HEK293 (cell line): ENCODE measurements at regions not wholly inside any gene's neighbourhood (a gene's known extent, or its start where the extent isn't known, plus 50 kb on each side); places are given as distances from the start of the nearest gene placed in this dataset.

Experiments
- CTCF ChIA-PET: fragments of 350-600 bp; formaldehyde crosslinking; extraction: SDS; loops from one replicate; lab custom pipeline; 2021; ENCODE audit warnings: antibody characterized with exemption; lab: Yijun Ruan, JAX
- POLR2A ChIA-PET: fragments of 300-600 bp; formaldehyde crosslinking; extraction: SDS; loops from one replicate; lab custom pipeline; 2020; ENCODE audit warnings: antibody characterized with exemption, inconsistent platforms; lab: Yijun Ruan, JAX
- H3K27ac ChIP-seq: fragments of 200-500 bp; sonication (Bioruptor generic); 2 replicates; pipeline ENCODE4 v1.5.1; 2014; ENCODE audit warnings: low read depth, low read length, control low read depth, inconsistent platforms; ENCODE audit errors: extremely low read depth
- H3K36me3 ChIP-seq, 2 experiments: fragments of 200-500 bp in 1 of 2; sonication (Bioruptor generic) in 1 of 2; 1 replicate in 1 of 2; 2 replicates in 1 of 2; pipeline ENCODE4 v1.5.1; 2014 to 2017; ENCODE audit warnings: inconsistent platforms in 2 of 2, low read length in 2 of 2; ENCODE audit not compliant: control insufficient read depth in 2 of 2, insufficient read depth in 1 of 2
- H3K4me1 ChIP-seq: fragments of 200-500 bp; sonication (Bioruptor generic); 2 replicates; pipeline ENCODE4 v1.5.1; 2014; ENCODE audit warnings: mild to moderate bottlenecking, low read length, inconsistent platforms; ENCODE audit not compliant: control insufficient read depth, insufficient read depth
- H3K4me3 ChIP-seq: 2 replicates; pipeline ENCODE4 v1.5.1; 2011; ENCODE audit warnings: low read depth, mild to moderate bottlenecking, control low read depth, low read length, moderate library complexity
- H3K9me3 ChIP-seq: fragments of 200-500 bp; sonication (Bioruptor generic); 2 replicates; pipeline ENCODE4 v1.5.1; 2014; ENCODE audit warnings: low read depth, low read length, inconsistent platforms; ENCODE audit not compliant: control insufficient read depth, insufficient read depth
- BCL11A ChIP-seq: fragments of 450-650 bp; formaldehyde crosslinking; IDR thresholded peaks from 2 replicates; pipeline ENCODE4 v1.5.1; 2016; ENCODE audit warnings: low read depth, missing biosample characterization, missing genetic modification characterization
- GFI1B ChIP-seq: fragments of 450-650 bp; formaldehyde crosslinking; IDR thresholded peaks from 2 replicates; pipeline ENCODE4 v1.5.1; 2016; ENCODE audit warnings: missing biosample characterization, missing genetic modification characterization
- GLI2 ChIP-seq: fragments of 450-650 bp; formaldehyde crosslinking; IDR thresholded peaks from 2 replicates; pipeline ENCODE4; 2017; ENCODE audit warnings: missing biosample characterization, missing genetic modification characterization, low read depth, borderline replicate concordance
- KLF7 ChIP-seq: fragments of 450-650 bp; formaldehyde crosslinking; IDR thresholded peaks from 2 replicates; pipeline ENCODE4 v1.5.1; 2016; ENCODE audit warnings: missing biosample characterization, missing genetic modification characterization, borderline replicate concordance
- PRDM4 ChIP-seq: fragments of 450-650 bp; formaldehyde crosslinking; IDR thresholded peaks from 2 replicates; pipeline ENCODE4 v1.5.1; 2017; ENCODE audit warnings: missing biosample characterization, missing genetic modification characterization
- SCRT1 ChIP-seq: fragments of 450-650 bp; formaldehyde crosslinking; IDR thresholded peaks from 2 replicates; pipeline ENCODE4 v1.5.1; 2016; ENCODE audit warnings: missing biosample characterization, missing genetic modification characterization, borderline replicate concordance
- SCRT2 ChIP-seq: fragments of 450-650 bp; formaldehyde crosslinking; IDR thresholded peaks from 2 replicates; pipeline ENCODE4 v1.5.1; 2016; ENCODE audit warnings: missing biosample characterization, missing genetic modification characterization
- WT1 ChIP-seq: fragments of 450-650 bp; formaldehyde crosslinking; IDR thresholded peaks from 2 replicates; pipeline ENCODE4 v1.5.1; 2016; ENCODE audit warnings: missing biosample characterization, missing genetic modification characterization
- YY2 ChIP-seq: fragments of 450-650 bp; formaldehyde crosslinking; IDR thresholded peaks from 2 replicates; pipeline ENCODE4 v1.5.1; 2016; ENCODE audit warnings: missing biosample characterization, missing genetic modification characterization
- ZBTB26 ChIP-seq: fragments of 450-650 bp; formaldehyde crosslinking; optimal IDR thresholded peaks from 2 replicates; pipeline ENCODE3; 2016; ENCODE audit warnings: missing biosample characterization, mild to moderate bottlenecking, missing genetic modification characterization
- ZBTB48 ChIP-seq: fragments of 450-650 bp; formaldehyde crosslinking; IDR thresholded peaks from 2 replicates; pipeline ENCODE4 v1.5.1; 2016; ENCODE audit warnings: missing biosample characterization, missing genetic modification characterization
- ZBTB8A ChIP-seq: fragments of 450-650 bp; formaldehyde crosslinking; IDR thresholded peaks from 2 replicates; pipeline ENCODE4 v1.5.1; 2016; ENCODE audit warnings: missing biosample characterization, missing genetic modification characterization
- ZEB2 ChIP-seq: fragments of 450-650 bp; formaldehyde crosslinking; IDR thresholded peaks from 2 replicates; pipeline ENCODE4 v1.5.1; 2016; ENCODE audit warnings: missing biosample characterization, missing genetic modification characterization
- ZFP3 ChIP-seq: fragments of 450-650 bp; formaldehyde crosslinking; IDR thresholded peaks from 2 replicates; pipeline ENCODE4 v1.5.1; 2016; ENCODE audit warnings: low read depth, missing biosample characterization, missing genetic modification characterization
- ZFP41 ChIP-seq: fragments of 450-650 bp; formaldehyde crosslinking; IDR thresholded peaks from 2 replicates; pipeline ENCODE4 v1.5.1; 2016; ENCODE audit warnings: missing biosample characterization, missing genetic modification characterization, borderline replicate concordance
- ZNF169 ChIP-seq: fragments of 450-650 bp; formaldehyde crosslinking; IDR thresholded peaks from 2 replicates; pipeline ENCODE4 v1.5.1; 2016; ENCODE audit warnings: missing biosample characterization, missing genetic modification characterization
- ZNF292 ChIP-seq: fragments of 450-650 bp; formaldehyde crosslinking; IDR thresholded peaks from 2 replicates; pipeline ENCODE4 v1.5.1; 2016; ENCODE audit warnings: low read depth, missing biosample characterization, missing genetic modification characterization, borderline replicate concordance
- ZNF335 ChIP-seq: fragments of 450-650 bp; formaldehyde crosslinking; conservative IDR thresholded peaks from 2 replicates; pipeline ENCODE4 v1.5.1; 2016; ENCODE audit warnings: missing biosample characterization, missing genetic modification characterization
- ZNF350 ChIP-seq: fragments of 450-650 bp; formaldehyde crosslinking; IDR thresholded peaks from 2 replicates; pipeline ENCODE4 v1.5.0; 2017; ENCODE audit warnings: missing biosample characterization, mild to moderate bottlenecking, missing genetic modification characterization
- ZNF37A ChIP-seq: fragments of 450-650 bp; IDR thresholded peaks from 2 replicates; pipeline ENCODE4 v1.5.1; 2018; ENCODE audit warnings: missing biosample characterization, missing genetic modification characterization
- ZNF501 ChIP-seq: fragments of 450-650 bp; formaldehyde crosslinking; IDR thresholded peaks from 2 replicates; pipeline ENCODE4 v1.5.1; 2016; ENCODE audit warnings: missing biosample characterization, missing genetic modification characterization
- ZNF544 ChIP-seq: fragments of 450-650 bp; formaldehyde crosslinking; IDR thresholded peaks from 2 replicates; pipeline ENCODE4 v1.5.0; 2017; ENCODE audit warnings: missing biosample characterization, missing genetic modification characterization
- ZNF549 ChIP-seq: fragments of 450-650 bp; IDR thresholded peaks from 2 replicates; pipeline ENCODE4 v1.5.1; 2018; ENCODE audit warnings: missing biosample characterization, missing genetic modification characterization, mild to moderate bottlenecking, inconsistent platforms, moderate library complexity
- ZNF560 ChIP-seq: fragments of 450-650 bp; formaldehyde crosslinking; IDR thresholded peaks from 2 replicates; pipeline ENCODE4 v1.5.1; 2017; ENCODE audit warnings: missing biosample characterization, missing genetic modification characterization, borderline replicate concordance
- ZNF624 ChIP-seq: fragments of 450-650 bp; formaldehyde crosslinking; IDR thresholded peaks from 2 replicates; pipeline ENCODE4 v1.5.1; 2017; ENCODE audit warnings: missing biosample characterization, missing genetic modification characterization
- ZNF664 ChIP-seq: fragments of 450-650 bp; formaldehyde crosslinking; IDR thresholded peaks from 2 replicates; pipeline ENCODE4 v1.5.1; 2016; ENCODE audit warnings: missing biosample characterization, missing genetic modification characterization
- ZNF776 ChIP-seq: fragments of 450-650 bp; formaldehyde crosslinking; IDR thresholded peaks from 2 replicates; pipeline ENCODE4 v1.5.0; 2017; ENCODE audit warnings: missing biosample characterization, missing genetic modification characterization, borderline replicate concordance
- ZNF791 ChIP-seq: fragments of 450-650 bp; formaldehyde crosslinking; IDR thresholded peaks from 2 replicates; pipeline ENCODE4 v1.5.1; 2016; ENCODE audit warnings: missing biosample characterization, missing genetic modification characterization
- ZNF843 ChIP-seq: fragments of 450-650 bp; formaldehyde crosslinking; IDR thresholded peaks from 2 replicates; pipeline ENCODE4 v1.5.1; 2016; ENCODE audit warnings: missing biosample characterization, missing genetic modification characterization
- ZSCAN4 ChIP-seq: fragments of 450-650 bp; formaldehyde crosslinking; IDR thresholded peaks from 2 replicates; pipeline ENCODE4 v1.5.1; 2017; ENCODE audit warnings: missing biosample characterization, missing genetic modification characterization
- TF ChIP-seq, protein P1 (sequence below): sonication (generic); formaldehyde crosslinking; IDR thresholded peaks from 2 replicates; pipeline ENCODE4 v1.8.1; 2022; ENCODE audit warnings: mild to moderate bottlenecking, moderate library complexity, missing genetic modification reagents

GRCh38 chr3:71846185-71846584, 61.2 kb upstream of the PROK2 start:
- H3K9me3 ChIP-seq, result no peaks in the 10 kb centered on the region
- no peak for TF ChIP-seq ZNF791 (tag by site-specific recombination)
- TF ChIP-seq ZNF544 (tag by site-specific recombination), result no peak
- no peak for TF ChIP-seq ZFP3 (tag by site-specific recombination)
- no peak for TF ChIP-seq ZSCAN4 (tag by site-specific recombination)
- TF ChIP-seq ZNF549 (tag by site-specific recombination), result no peak
- TF ChIP-seq ZNF624, result no peak
- TF ChIP-seq SCRT2 (tag by site-specific recombination), result no peak
- TF ChIP-seq ZBTB48 (tag by site-specific recombination), result no peak
- TF ChIP-seq ZNF350 (tag by site-specific recombination), result no peak
- TF ChIP-seq, protein P1, sequence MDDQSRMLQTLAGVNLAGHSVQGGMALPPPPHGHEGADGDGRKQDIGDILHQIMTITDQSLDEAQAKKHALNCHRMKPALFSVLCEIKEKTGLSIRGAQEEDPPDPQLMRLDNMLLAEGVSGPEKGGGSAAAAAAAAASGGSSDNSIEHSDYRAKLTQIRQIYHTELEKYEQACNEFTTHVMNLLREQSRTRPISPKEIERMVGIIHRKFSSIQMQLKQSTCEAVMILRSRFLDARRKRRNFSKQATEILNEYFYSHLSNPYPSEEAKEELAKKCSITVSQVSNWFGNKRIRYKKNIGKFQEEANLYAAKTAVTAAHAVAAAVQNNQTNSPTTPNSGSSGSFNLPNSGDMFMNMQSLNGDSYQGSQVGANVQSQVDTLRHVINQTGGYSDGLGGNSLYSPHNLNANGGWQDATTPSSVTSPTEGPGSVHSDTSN, result no peak
- no peak for TF ChIP-seq GLI2 (tag by site-specific recombination)
- no peak for TF ChIP-seq ZNF560 (tag by site-specific recombination)
- TF ChIP-seq ZNF664, result no peak
- no peak for TF ChIP-seq ZBTB8A (tag by site-specific recombination)
- no peak for TF ChIP-seq ZEB2 (tag by site-specific recombination)
- TF ChIP-seq SCRT1 (tag by site-specific recombination), result no peak
- TF ChIP-seq WT1 (tag by site-specific recombination), result no peak
- ChIA-PET CTCF (interaction anchor here (1.6 kb wide), 1 partner anchor 116 kb away, joined by 4 read pairs; no protein-coding TSS in a partner anchor), POLR2A (no interaction called here)
- no peak overlapping the region for H3K4me3 ChIP-seq
- H3K4me1 ChIP-seq, result no peaks in the 10 kb centered on the region
- H3K27ac ChIP-seq, result no peak overlapping the region
- H3K36me3 ChIP-seq, result no peaks in the 10 kb centered on the region; a peak in 1 of 3 replicates

- no peaks in the 10 kb centered on the region for H3K4me1 ChIP-seq
- POLR2A ChIA-PET, result interaction anchor here (0.7 kb wide), 1 partner anchor 161 kb away, joined by 7 read pairs; no protein-coding TSS in a partner anchor
- TF ChIP-seq YY2 (tag by site-specific recombination), result no peak
- no peak for TF ChIP-seq ZNF37A
- no peak for TF ChIP-seq GLI2 (tag by site-specific recombination)
- no peak for TF ChIP-seq ZNF776
- TF ChIP-seq PRDM4 (tag by site-specific recombination), result no peak
- no peak for TF ChIP-seq GFI1B (tag by site-specific recombination)
- no peak for TF ChIP-seq SCRT1 (tag by site-specific recombination)
- no peak for TF ChIP-seq ZNF292 (tag by site-specific recombination)
- TF ChIP-seq ZNF843 (tag by site-specific recombination), result no peak
- no peak for TF ChIP-seq ZNF169 (tag by site-specific recombination)
- TF ChIP-seq ZNF501 (tag by site-specific recombination), result no peak
- no peak for TF ChIP-seq ZFP41 (tag by site-specific recombination)
- TF ChIP-seq ZBTB26 (tag by site-specific recombination), result no peak
- TF ChIP-seq ZNF335, result no peak
- TF ChIP-seq BCL11A (tag by site-specific recombination), result no peak
- TF ChIP-seq KLF7 (tag by site-specific recombination), result no peak
- CTCF ChIA-PET, result interaction anchor here (1.6 kb wide), 1 partner anchor 113 kb away, joined by 3 read pairs; no protein-coding TSS in a partner anchor
- no peaks in the 10 kb centered on the region for H3K9me3 ChIP-seq
- H3K27ac ChIP-seq, result no peak overlapping the region
- H3K4me3 ChIP-seq, result no peak overlapping the region
- H3K36me3 ChIP-seq, result no peaks in the 10 kb centered on the region; a peak in 1 of 3 replicates
These were observed 58.1 kb upstream of the PROK2 start for GRCh38 chr3:71843071-71843470.
